Sigmoid colon (tissue), 3 donors: ENCODE measurements at regions not wholly inside any gene's neighbourhood (a gene's known extent, or its start where the extent isn't known, plus 50 kb on each side); places are given as distances from the start of the nearest gene placed in this dataset.

Experiments
- CTCF ChIP-seq, 4 experiments: fragments of 450-650 bp in 3 of 4; fragments of 200-600 bp in 1 of 4; IDR thresholded peaks; one replicate each; pipeline ENCODE4 v1.5.1; 2016 to 2019; ENCODE audit warnings: antibody characterized with exemption in 4 of 4, mild to moderate bottlenecking in 3 of 4, moderate library complexity in 2 of 4
- POLR2A ChIP-seq, 2 donors: fragments of 450-650 bp; IDR thresholded peaks; one replicate each; pipeline ENCODE4 v1.6.1; 2016; ENCODE audit warnings: antibody characterized with exemption in 2 of 2, mild to moderate bottlenecking in 2 of 2, moderate library complexity in 2 of 2

- no peak for TF ChIP-seq POLR2A (IDR thresholded peaks at IDR 0.05)
- no peak for TF ChIP-seq CTCF (IDR thresholded peaks at IDR 0.05)
These were observed 288.8 kb upstream of the ADAMTSL1 start for GRCh38 chr9:18185196-18185595.
